Body of pancreas (tissue), 4 donors: ENCODE measurements at regions not wholly inside any gene's neighbourhood (a gene's known extent, or its start where the extent isn't known, plus 50 kb on each side); places are given as distances from the start of the nearest gene placed in this dataset.

ENCODE experiments used
- CTCF ChIP-seq, 7 experiments: fragments of 450-650 bp in 4 of 7; fragments of 200-600 bp in 3 of 7; sonication (generic) in 3 of 7; IDR thresholded peaks; one replicate each; pipeline ENCODE4 v1.5.1; 2016 to 2019; ENCODE audit warnings: antibody characterized with exemption in 7 of 7
- POLR2A ChIP-seq, 3 donors: fragments of 450-650 bp; IDR thresholded peaks; one replicate each; pipeline ENCODE4 v1.6.1; 2016; ENCODE audit warnings: antibody characterized with exemption in 3 of 3, mild to moderate bottlenecking in 2 of 3

- TF ChIP-seq CTCF (IDR thresholded peaks at IDR 0.05) (no peak), POLR2A (IDR thresholded peaks at IDR 0.05) (no peak)
These were observed 50.2 kb upstream of the LMX1B start for GRCh38 chr9:126563556-126563955.
